ENCODE measurements at regions not wholly inside any gene's neighbourhood (a gene's known extent, or its start where the extent isn't known, plus 50 kb on each side); places are given as distances from the start of the nearest gene placed in this dataset.

- H3K4me3 ChIP-seq (ENCODE audit: low read length) = no peak overlapping the region
- no peak overlapping the region for H3K27ac Mint-ChIP-seq
- H3K27me3 Mint-ChIP-seq (ENCODE audit: insufficient read depth) = no peaks in the 10 kb centered on the region
- H3K4me3 Mint-ChIP-seq = no peak overlapping the region
- TF ChIP-seq, protein P1, sequence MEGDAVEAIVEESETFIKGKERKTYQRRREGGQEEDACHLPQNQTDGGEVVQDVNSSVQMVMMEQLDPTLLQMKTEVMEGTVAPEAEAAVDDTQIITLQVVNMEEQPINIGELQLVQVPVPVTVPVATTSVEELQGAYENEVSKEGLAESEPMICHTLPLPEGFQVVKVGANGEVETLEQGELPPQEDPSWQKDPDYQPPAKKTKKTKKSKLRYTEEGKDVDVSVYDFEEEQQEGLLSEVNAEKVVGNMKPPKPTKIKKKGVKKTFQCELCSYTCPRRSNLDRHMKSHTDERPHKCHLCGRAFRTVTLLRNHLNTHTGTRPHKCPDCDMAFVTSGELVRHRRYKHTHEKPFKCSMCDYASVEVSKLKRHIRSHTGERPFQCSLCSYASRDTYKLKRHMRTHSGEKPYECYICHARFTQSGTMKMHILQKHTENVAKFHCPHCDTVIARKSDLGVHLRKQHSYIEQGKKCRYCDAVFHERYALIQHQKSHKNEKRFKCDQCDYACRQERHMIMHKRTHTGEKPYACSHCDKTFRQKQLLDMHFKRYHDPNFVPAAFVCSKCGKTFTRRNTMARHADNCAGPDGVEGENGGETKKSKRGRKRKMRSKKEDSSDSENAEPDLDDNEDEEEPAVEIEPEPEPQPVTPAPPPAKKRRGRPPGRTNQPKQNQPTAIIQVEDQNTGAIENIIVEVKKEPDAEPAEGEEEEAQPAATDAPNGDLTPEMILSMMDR (conservative IDR thresholded peaks at IDR 0.05) = no peak
- H3K9ac ChIP-seq (ENCODE audit: extremely low read depth, low read length, poor library complexity, severe bottlenecking) = no peak overlapping the region
- no peaks in the 10 kb centered on the region for H3K4me1 ChIP-seq (ENCODE audit: control insufficient read depth, insufficient read depth, low read length)
- no peak for DNase-seq
- peaks cover 7% of the 10 kb centered on the region for H3K9me3 Mint-ChIP-seq
- WGBS, 2 experiments (ENCODE audit: insufficient coverage in 1 of 2, insufficient read length in 1 of 2) = 88 to 100% methylated on average over 2 to 3 of the region's 4 CpGs
- peaks cover 4% of the 10 kb centered on the region for H3K9me3 ChIP-seq (ENCODE audit: control insufficient read depth, low read length)
- no peaks in the 10 kb centered on the region for H3K4me1 Mint-ChIP-seq
- no peaks in the 10 kb centered on the region for H3K36me3 ChIP-seq (ENCODE audit: control insufficient read depth, insufficient read depth, low read length)
- H3K36me3 Mint-ChIP-seq (ENCODE audit: low read depth) = no peaks in the 10 kb centered on the region
- H3K27ac ChIP-seq (ENCODE audit: low read depth, low read length) = no peak overlapping the region
- H3K27me3 ChIP-seq (ENCODE audit: control insufficient read depth, insufficient read depth, low read length, poor library complexity, severe bottlenecking) = no peaks in the 10 kb centered on the region
These were observed 206.3 kb upstream of the NOL4 start for GRCh38 chr18:34431042-34431441.

DNA sequence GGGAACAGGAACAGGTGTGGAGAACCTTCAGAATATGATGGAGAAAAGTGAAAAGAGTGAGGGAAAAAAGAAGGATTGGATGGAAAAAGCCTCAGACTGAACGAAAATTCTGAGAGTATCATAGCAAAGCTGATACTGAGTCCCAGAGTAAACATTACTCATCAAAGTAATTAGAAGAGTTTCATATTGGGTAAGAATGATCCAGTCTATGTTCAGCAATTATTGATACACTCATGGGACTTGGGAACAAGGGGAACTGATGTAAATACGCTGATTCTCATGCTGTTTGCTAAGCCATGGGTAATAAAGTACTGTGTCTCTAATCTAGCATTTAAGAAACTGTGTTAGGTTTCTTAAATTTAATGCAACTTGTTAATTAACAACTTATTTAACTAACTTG lies 219.9 kb upstream of the NOL4 start:
- no peaks in the 10 kb centered on the region for H3K4me1 ChIP-seq (ENCODE audit: control insufficient read depth, insufficient read depth, low read length)
- H3K9me3 ChIP-seq (ENCODE audit: control insufficient read depth, low read length) = no peaks in the 10 kb centered on the region
- DNase-seq = no peak
- H3K27me3 Mint-ChIP-seq (ENCODE audit: insufficient read depth) = no peaks in the 10 kb centered on the region
- WGBS, 2 experiments (ENCODE audit: insufficient coverage in 1 of 2, insufficient read length in 1 of 2) = 86 to 100% methylated on average over 1 to 2 of the region's 2 CpGs
- no peaks in the 10 kb centered on the region for H3K27me3 ChIP-seq (ENCODE audit: control insufficient read depth, insufficient read depth, low read length, poor library complexity, severe bottlenecking)
- TF ChIP-seq, protein P1 (conservative IDR thresholded peaks at IDR 0.05) = no peak
- H3K9ac ChIP-seq (ENCODE audit: extremely low read depth, low read length, poor library complexity, severe bottlenecking) = no peak overlapping the region
- H3K27ac ChIP-seq (ENCODE audit: low read depth, low read length) = no peak overlapping the region
- no peak overlapping the region for H3K4me3 Mint-ChIP-seq
- H3K36me3 Mint-ChIP-seq (ENCODE audit: low read depth) = no peaks in the 10 kb centered on the region
- H3K36me3 ChIP-seq (ENCODE audit: control insufficient read depth, insufficient read depth, low read length) = no peaks in the 10 kb centered on the region
- no peak overlapping the region for H3K4me3 ChIP-seq (ENCODE audit: low read length)
- H3K4me1 Mint-ChIP-seq = peaks cover 4% of the 10 kb centered on the region
- peaks cover 1% of the 10 kb centered on the region for H3K9me3 Mint-ChIP-seq
- H3K27ac Mint-ChIP-seq = no peak overlapping the region

DNA sequence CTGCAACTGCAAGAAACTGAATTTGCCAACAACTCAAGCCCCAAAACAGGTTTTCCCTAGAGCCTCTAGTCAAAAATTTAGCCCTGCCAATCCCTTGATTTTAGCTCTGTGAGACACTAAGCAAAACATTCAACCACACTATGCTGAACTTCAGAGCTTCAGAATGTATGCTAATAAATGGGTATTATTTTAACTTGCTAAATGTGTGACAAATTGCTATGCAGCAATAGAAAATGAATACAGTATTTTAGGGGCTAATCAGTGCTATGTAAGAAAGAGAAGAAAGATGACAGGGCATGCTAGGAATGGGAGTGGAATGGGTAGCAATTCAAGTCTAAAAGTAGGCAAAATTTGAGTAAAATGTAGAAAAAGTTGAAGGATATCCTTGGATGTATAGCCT lies 223.9 kb upstream of the NOL4 start:
- DNase-seq = no peak
- H3K9me3 Mint-ChIP-seq = no peaks in the 10 kb centered on the region
- Histone ChIP-seq H3K27ac (ENCODE audit: low read depth, low read length) (no peak overlapping the region), H3K4me3 (ENCODE audit: low read length) (no peak overlapping the region), H3K4me1 (ENCODE audit: control insufficient read depth, insufficient read depth, low read length) (no peaks in the 10 kb centered on the region), H3K9ac (ENCODE audit: extremely low read depth, low read length, poor library complexity, severe bottlenecking) (no peak overlapping the region), H3K9me3 (ENCODE audit: control insufficient read depth, low read length) (no peaks in the 10 kb centered on the region), H3K36me3 (ENCODE audit: control insufficient read depth, insufficient read depth, low read length) (no peaks in the 10 kb centered on the region), H3K27me3 (ENCODE audit: control insufficient read depth, insufficient read depth, low read length, poor library complexity, severe bottlenecking) (no peaks in the 10 kb centered on the region)
- no peaks in the 10 kb centered on the region for H3K27me3 Mint-ChIP-seq (ENCODE audit: insufficient read depth)
- no peaks in the 10 kb centered on the region for H3K36me3 Mint-ChIP-seq (ENCODE audit: low read depth)
- TF ChIP-seq, protein P1 (conservative IDR thresholded peaks at IDR 0.05) = no peak
- H3K4me1 Mint-ChIP-seq = peaks cover 3% of the 10 kb centered on the region
- no peak overlapping the region for H3K27ac Mint-ChIP-seq
- H3K4me3 Mint-ChIP-seq = no peak overlapping the region
